SU-DHL-6 (cell line): ENCODE measurements at regions not wholly inside any gene's neighbourhood (a gene's known extent, or its start where the extent isn't known, plus 50 kb on each side); places are given as distances from the start of the nearest gene placed in this dataset.

Experiments used
- H2AFZ ChIP-seq: fragments of 200-600 bp; sonication (generic); 2 replicates; pipeline ENCODE4 v1.6.1; 2014; ENCODE audit warnings: low read depth, mild to moderate bottlenecking, moderate library complexity, mixed read lengths, antibody characterized with exemption, low read length; ENCODE audit not compliant: severe bottlenecking
- H3F3A ChIP-seq: fragments of 200-600 bp; shearing (Covaris generic); 2 replicates; pipeline ENCODE4 v1.6.0; 2016; ENCODE audit warnings: antibody characterized with exemption, mild to moderate bottlenecking; ENCODE audit not compliant: insufficient read depth
- H3K27ac ChIP-seq: fragments of 200-600 bp; sonication (generic); 2 replicates; pipeline ENCODE4 v1.5.1; 2016; ENCODE audit warnings: low read depth, mild to moderate bottlenecking, low read length, moderate library complexity, mixed read lengths
- H3K27me3 ChIP-seq: fragments of 200-600 bp; sonication (generic), shearing (Covaris generic); 2 replicates; pipeline ENCODE4 v1.6.0; 2014; ENCODE audit warnings: mild to moderate bottlenecking, low read length
- H3K36me3 ChIP-seq: fragments of 200-600 bp; sonication (generic); 2 replicates; pipeline ENCODE4 v1.6.1; 2014; ENCODE audit warnings: mild to moderate bottlenecking, low read length, mixed read lengths
- H3K4me2 ChIP-seq: fragments of 300-600, 200-600 bp; shearing (Covaris generic), sonication (generic); 2 replicates; pipeline ENCODE4 v1.6.0; 2014; ENCODE audit warnings: low read length, low read depth, mild to moderate bottlenecking; ENCODE audit not compliant: poor library complexity, severe bottlenecking
- H3K4me3 ChIP-seq: fragments of 200-600 bp; sonication (generic); 2 replicates; pipeline ENCODE4 v1.5.1; 2014; ENCODE audit warnings: antibody characterized with exemption, low read length, mild to moderate bottlenecking, mixed read lengths; ENCODE audit not compliant: insufficient read depth, poor library complexity, severe bottlenecking
- H3K79me2 ChIP-seq: fragments of 200-600 bp; sonication (generic); 2 replicates; pipeline ENCODE4 v1.6.1; 2014; ENCODE audit warnings: mild to moderate bottlenecking, low read length, moderate library complexity; ENCODE audit not compliant: insufficient read depth
- H3K9ac ChIP-seq: fragments of 200-600 bp; sonication (generic); 2 replicates; pipeline ENCODE4 v1.7.0; 2014; ENCODE audit warnings: mild to moderate bottlenecking, low read length
- H3K9me2 ChIP-seq: fragments of 200-600 bp; sonication (generic); replicated peaks from 2 replicates; pipeline ENCODE4 v1.6.1; 2014; ENCODE audit warnings: low read length; ENCODE audit not compliant: insufficient read depth
- H3K9me3 ChIP-seq: fragments of 200-600 bp; sonication (generic); 2 replicates; pipeline ENCODE4 v1.6.1; 2014; ENCODE audit warnings: low read length, mixed read lengths; ENCODE audit not compliant: insufficient read depth
- H4K20me1 ChIP-seq: fragments of 200-600 bp; sonication (generic); 2 replicates; pipeline ENCODE4 v1.6.1; 2014; ENCODE audit warnings: low read depth, mild to moderate bottlenecking, antibody characterized with exemption, low read length, moderate library complexity, mixed read lengths
- CTCF ChIP-seq: fragments of 200-600 bp; sonication (generic); IDR thresholded peaks from one replicate; pipeline ENCODE4 v1.5.1; 2017; ENCODE audit warnings: antibody characterized with exemption, mild to moderate bottlenecking, low read length, moderate library complexity; ENCODE audit not compliant: insufficient read depth, poor library complexity, severe bottlenecking
- EZH2phosphoT487 ChIP-seq: fragments of 200-600 bp; sonication (generic), shearing (Covaris generic); conservative IDR thresholded peaks from 2 replicates; pipeline ENCODE4 v1.6.1; 2018; ENCODE audit warnings: mild to moderate bottlenecking, antibody characterized with exemption, low read length, moderate library complexity, mixed read lengths

DNA sequence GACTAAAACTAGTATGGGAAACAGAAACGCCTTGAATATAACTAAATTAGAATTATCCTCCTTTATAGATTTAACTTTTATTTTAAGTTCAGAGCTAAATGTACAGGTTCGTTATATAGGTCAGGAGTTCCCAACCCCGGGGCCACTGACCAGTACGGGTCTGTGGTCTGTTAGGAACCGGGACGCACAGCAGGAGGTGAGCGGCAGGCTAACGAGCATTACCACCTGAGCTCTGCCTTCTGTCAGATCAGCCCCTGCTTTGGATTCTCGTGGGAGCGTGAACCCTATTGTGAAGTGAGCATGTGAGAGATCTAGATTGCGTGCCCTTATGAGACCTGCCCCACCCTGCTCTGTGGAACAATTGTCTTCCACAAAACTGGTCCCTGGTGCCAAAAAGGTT lies 51.0 kb downstream of the FAT4 start:
- Histone ChIP-seq H3F3A (no peaks in the 10 kb centered on the region), H3K27ac (no peak overlapping the region), H3K4me3 (no peak overlapping the region), H3K9me2 (no peaks in the 10 kb centered on the region), H3K27me3 (no peaks in the 10 kb centered on the region), H3K9ac (no peak overlapping the region), H3K4me2 (no peak overlapping the region), H4K20me1 (no peaks in the 10 kb centered on the region), H3K9me3 (no peaks in the 10 kb centered on the region), H3K36me3 (no peaks in the 10 kb centered on the region), H3K79me2 (no peaks in the 10 kb centered on the region), H2AFZ (no peak overlapping the region)
- TF ChIP-seq CTCF (no peak), EZH2phosphoT487 (no peak)

- no peak overlapping the region for H3K9ac ChIP-seq
- H3F3A ChIP-seq: no peaks in the 10 kb centered on the region
- H2AFZ ChIP-seq: no peak overlapping the region
- no peak overlapping the region for H3K4me3 ChIP-seq
- no peaks in the 10 kb centered on the region for H3K79me2 ChIP-seq
- H3K27ac ChIP-seq: no peak overlapping the region
- no peaks in the 10 kb centered on the region for H3K36me3 ChIP-seq
- H4K20me1 ChIP-seq: no peaks in the 10 kb centered on the region
- no peak overlapping the region for H3K4me2 ChIP-seq
- no peak for TF ChIP-seq EZH2phosphoT487
- no peak for TF ChIP-seq CTCF
- no peaks in the 10 kb centered on the region for H3K9me2 ChIP-seq
- no peaks in the 10 kb centered on the region for H3K9me3 ChIP-seq
- H3K27me3 ChIP-seq: no peaks in the 10 kb centered on the region
Observed at GRCh38 chr4:125368146-125368545, 53.4 kb downstream of the FAT4 start.

GRCh38 chr4:125368671-125369081 lies 53.9 kb downstream of the FAT4 start:
- H3F3A ChIP-seq: no peaks in the 10 kb centered on the region
- H3K27me3 ChIP-seq: no peaks in the 10 kb centered on the region
- H3K36me3 ChIP-seq: no peaks in the 10 kb centered on the region
- no peak overlapping the region for H3K4me2 ChIP-seq
- H3K79me2 ChIP-seq: no peaks in the 10 kb centered on the region
- no peaks in the 10 kb centered on the region for H3K9me3 ChIP-seq
- H3K4me3 ChIP-seq: no peak overlapping the region
- no peaks in the 10 kb centered on the region for H3K9me2 ChIP-seq
- no peak overlapping the region for H3K27ac ChIP-seq
- no peak overlapping the region for H3K9ac ChIP-seq
- H4K20me1 ChIP-seq: no peaks in the 10 kb centered on the region
- TF ChIP-seq EZH2phosphoT487 (no peak), CTCF (no peak)
- H2AFZ ChIP-seq: no peak overlapping the region
